ENCODE measurements at regions not wholly inside any gene's neighbourhood (a gene's known extent, or its start where the extent isn't known, plus 50 kb on each side); places are given as distances from the start of the nearest gene placed in this dataset.

- FAIRE-seq (no peak), DNase-seq (ENCODE audit: low spot score) (no peak), ATAC-seq (no peak)
- intact Hi-C loops (cut with micrococcal nuclease; ENCODE audit: unreplicated experiment), result no loop called here
- ChIA-PET CTCF (ENCODE audit: low intra/inter-chr PET ratio, low total read pairs) (no interaction called here), POLR2A (no interaction called here)
- in situ Hi-C loops (cut with HindIII; ENCODE audit: extremely low pct_ligation_motif_present, low pct_unique_long_range_greater_than_20kb), result no loop called here
- Histone ChIP-seq H3K4me2 (ENCODE audit: low read depth, low read length) (no peak overlapping the region), H3K27ac (ENCODE audit: extremely low read length, insufficient read depth, low read length) (no peak overlapping the region), H3K9ac (ENCODE audit: insufficient read depth, low read depth, low read length) (no peak overlapping the region), H3K4me1 (ENCODE audit: insufficient read depth, low read length) (no peaks in the 10 kb centered on the region), H4K20me1 (ENCODE audit: insufficient read depth, low read length) (no peaks in the 10 kb centered on the region), H3K36me3 (replicated peaks in 1 of 2; ENCODE audit: control insufficient read depth in 1 of 2, insufficient read depth in 2 of 2, low read length in 2 of 2) (no peaks in the 10 kb centered on the region), H3K4me3 (replicated peaks in 1 of 3; ENCODE audit: insufficient read depth in 1 of 3, low read depth in 2 of 3, low read length in 3 of 3) (no peak overlapping the region), H3K27me3 (ENCODE audit: control insufficient read depth in 1 of 2, insufficient read depth in 2 of 2, low read length in 2 of 2) (no peaks in the 10 kb centered on the region), H2AFZ (ENCODE audit: low read length) (no peak overlapping the region), H3K9me3 (ENCODE audit: low read length) (peaks cover 5% of the 10 kb centered on the region), H3K79me2 (ENCODE audit: insufficient read depth, low read length) (no peaks in the 10 kb centered on the region)
- BruUV-seq (replicated peaks), result no TSS peak
- no CpG with 5 or more reads among the region's 1 CpG for WGBS (ENCODE audit: low lambda C conversion rate)
- TF ChIP-seq ZSCAN9 (CRISPR knock-in tag; IDR thresholded peaks at IDR 0.05; ENCODE audit: borderline replicate concordance) (no peak), ZNF230 (CRISPR knock-in tag; IDR thresholded peaks at IDR 0.05) (no peak), CSRNP1 (CRISPR knock-in tag; IDR thresholded peaks at IDR 0.05) (no peak), JUN (CRISPR knock-in tag; IDR thresholded peaks at IDR 0.05) (no peak), ZNF232 (CRISPR knock-in tag; IDR thresholded peaks at IDR 0.05; ENCODE audit: borderline replicate concordance) (no peak), ZNF280D (CRISPR knock-in tag; IDR thresholded peaks at IDR 0.05) (no peak), SAFB2 (CRISPR knock-in tag; IDR thresholded peaks at IDR 0.05; ENCODE audit: borderline replicate concordance, low read depth) (no peak), GTF2F1 (IDR thresholded peaks at IDR 0.05; ENCODE audit: low read length) (no peak), ELF1 (CRISPR knock-in tag; IDR thresholded peaks at IDR 0.05) (no peak), ATF4 (CRISPR knock-in tag; IDR thresholded peaks at IDR 0.05) (no peak), ZNF615 (CRISPR knock-in tag; IDR thresholded peaks at IDR 0.05; ENCODE audit: borderline replicate concordance) (no peak), KDM5A (IDR thresholded peaks at IDR 0.05; ENCODE audit: borderline replicate concordance, low read length) (no peak), TMF1 (CRISPR knock-in tag; IDR thresholded peaks at IDR 0.05; ENCODE audit: low read depth) (no peak)
These were observed 1252.6 kb downstream of the PCDH9 start for GRCh38 chr13:65977525-65977924.
